VCaP (cell line): ENCODE measurements at regions not wholly inside any gene's neighbourhood (a gene's known extent, or its start where the extent isn't known, plus 50 kb on each side); places are given as distances from the start of the nearest gene placed in this dataset.
"Not testable (repeated sequence)": the region's sequence is repeated elsewhere in the genome, so short reads cannot be mapped to it uniquely, and the experiment has no call there.

Source experiments
- H3K27ac ChIP-seq: fragments of 450-650 bp; 2 replicates; pipeline ENCODE4 v1.5.1; 2017
- TF ChIP-seq, protein P1 (sequence below): fragments of 450-650 bp; conservative IDR thresholded peaks from 2 replicates; pipeline ENCODE4 v1.5.1; 2017; ENCODE audit warnings: mild to moderate bottlenecking, moderate library complexity

DNA sequence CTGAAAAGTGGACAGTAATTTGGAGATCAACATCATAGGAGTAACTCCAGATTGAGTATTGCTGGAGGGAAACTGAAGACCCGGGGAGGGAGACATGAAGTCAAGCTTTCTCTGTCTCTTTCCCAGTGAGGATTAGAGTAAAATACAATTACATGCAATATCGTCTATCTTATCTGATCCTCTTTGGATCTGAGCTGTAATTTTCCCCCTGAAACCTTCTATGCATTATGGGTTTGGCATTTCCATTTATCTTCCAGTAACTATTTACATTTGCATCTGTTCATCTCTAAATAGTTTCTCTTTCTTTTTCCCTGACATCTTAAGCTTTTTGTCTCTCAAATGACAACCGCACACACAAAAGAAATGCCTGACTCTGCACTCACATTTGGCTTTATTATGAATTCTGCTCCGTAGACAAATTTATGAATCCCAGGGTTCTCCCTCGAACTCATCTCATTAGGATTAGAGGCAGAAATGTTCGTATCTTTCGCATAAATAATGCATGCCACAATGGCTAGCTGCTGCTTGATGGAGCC, 113.1 kb downstream of the SPP2 start:
- H3K27ac ChIP-seq: no peak overlapping the region
- TF ChIP-seq, protein P1, sequence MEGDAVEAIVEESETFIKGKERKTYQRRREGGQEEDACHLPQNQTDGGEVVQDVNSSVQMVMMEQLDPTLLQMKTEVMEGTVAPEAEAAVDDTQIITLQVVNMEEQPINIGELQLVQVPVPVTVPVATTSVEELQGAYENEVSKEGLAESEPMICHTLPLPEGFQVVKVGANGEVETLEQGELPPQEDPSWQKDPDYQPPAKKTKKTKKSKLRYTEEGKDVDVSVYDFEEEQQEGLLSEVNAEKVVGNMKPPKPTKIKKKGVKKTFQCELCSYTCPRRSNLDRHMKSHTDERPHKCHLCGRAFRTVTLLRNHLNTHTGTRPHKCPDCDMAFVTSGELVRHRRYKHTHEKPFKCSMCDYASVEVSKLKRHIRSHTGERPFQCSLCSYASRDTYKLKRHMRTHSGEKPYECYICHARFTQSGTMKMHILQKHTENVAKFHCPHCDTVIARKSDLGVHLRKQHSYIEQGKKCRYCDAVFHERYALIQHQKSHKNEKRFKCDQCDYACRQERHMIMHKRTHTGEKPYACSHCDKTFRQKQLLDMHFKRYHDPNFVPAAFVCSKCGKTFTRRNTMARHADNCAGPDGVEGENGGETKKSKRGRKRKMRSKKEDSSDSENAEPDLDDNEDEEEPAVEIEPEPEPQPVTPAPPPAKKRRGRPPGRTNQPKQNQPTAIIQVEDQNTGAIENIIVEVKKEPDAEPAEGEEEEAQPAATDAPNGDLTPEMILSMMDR: no peak

DNA sequence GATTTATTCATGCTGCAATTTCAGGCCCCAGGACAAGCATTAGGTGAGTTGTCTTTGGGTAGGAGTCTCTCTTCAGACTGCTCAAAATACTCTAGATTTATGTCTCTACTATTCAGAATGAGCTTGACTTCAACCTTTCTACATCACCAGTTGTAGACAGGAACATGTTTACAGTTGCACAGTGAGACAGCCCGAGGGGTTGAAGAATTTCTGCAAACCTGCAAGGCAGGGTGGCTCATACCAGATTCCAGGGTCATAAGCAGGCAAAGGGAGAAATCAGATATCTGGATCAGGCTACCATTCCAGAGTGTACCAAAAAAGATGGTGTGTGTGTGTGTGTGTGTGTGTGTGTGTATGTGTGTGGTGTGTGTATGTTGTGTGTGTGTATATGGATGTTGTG, 112.4 kb downstream of the SPP2 start:
- TF ChIP-seq, protein P1: no peak
- no peak overlapping the region for H3K27ac ChIP-seq

DNA sequence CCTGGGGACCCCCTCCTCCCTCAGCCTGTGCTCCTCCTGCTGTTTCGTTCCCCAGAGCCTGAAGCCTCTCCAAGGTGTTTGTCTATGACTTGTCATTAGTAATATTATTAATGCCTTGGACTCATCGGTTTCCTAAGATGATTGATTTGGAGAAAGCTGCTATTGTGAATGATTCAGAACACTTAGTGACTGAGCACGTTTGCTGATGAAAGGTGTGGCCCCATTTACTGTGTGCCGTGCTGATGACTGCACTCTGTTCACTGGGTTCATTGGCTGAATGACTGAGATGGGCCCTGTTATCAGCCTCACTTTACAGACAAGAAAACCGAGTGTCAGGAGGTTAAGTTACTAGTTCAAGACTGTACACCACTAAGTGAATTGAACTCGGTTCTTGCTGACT, 111.4 kb downstream of the SPP2 start:
- TF ChIP-seq, protein P1: no peak

DNA sequence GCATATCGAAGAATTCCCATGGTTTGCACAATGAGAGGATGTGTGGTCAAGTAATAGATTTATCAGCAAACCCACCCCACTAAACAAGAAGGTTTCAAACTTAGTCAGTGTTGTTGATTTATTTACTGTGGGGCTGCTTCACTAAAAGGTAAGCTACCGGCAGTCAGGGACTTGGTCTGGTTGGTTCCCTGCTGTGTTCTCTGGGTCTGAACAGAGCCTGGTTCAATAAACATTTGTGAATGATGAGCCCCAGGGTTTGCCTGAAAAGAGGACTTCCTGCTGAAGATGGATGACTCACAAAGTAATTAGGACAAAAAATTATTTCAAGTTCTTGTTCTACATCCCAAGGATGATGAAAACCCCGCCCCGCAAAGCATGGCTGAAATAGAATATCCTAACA, 108.3 kb downstream of the SPP2 start:
- H3K27ac ChIP-seq: no peak overlapping the region
- TF ChIP-seq, protein P1: no peak

More for the DNA sequence above, 111.4 kb downstream of the SPP2 start:
- no peak overlapping the region for H3K27ac ChIP-seq

DNA sequence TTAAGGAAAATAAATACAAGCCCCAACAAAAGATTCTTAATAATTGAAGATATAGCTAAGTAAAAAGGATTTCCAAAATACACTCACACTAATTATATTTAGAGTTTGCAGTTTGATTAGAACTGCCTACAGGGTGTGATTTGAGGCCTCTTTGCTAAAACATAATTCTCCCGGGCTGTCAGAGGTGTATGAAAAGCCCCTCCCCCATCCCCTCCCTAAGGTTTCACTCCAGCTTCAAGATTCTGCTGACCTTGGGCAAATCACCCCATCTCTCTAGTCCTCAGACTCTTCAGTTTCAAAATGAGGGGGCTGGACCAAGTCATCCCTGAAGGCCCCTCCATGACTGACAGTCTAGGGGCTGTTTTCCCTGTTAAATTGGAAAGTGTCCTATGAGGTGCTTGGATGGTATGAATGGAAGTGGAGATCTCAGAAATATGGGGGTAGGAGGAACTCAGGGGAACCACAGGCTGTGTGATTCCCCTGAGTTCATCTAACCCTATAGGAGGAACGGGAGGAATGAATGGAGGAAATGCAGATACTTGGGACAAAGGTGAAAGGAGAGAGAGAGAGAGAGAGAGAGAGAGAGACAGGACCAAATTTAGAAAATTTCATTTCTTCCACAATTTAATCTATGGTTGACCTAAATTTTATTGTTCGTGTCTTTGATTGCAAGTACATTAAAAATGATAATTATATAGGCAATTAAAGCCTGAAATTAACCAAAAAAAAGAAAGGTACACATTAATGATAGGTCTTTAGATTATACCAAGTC, 107.5 kb downstream of the SPP2 start:
- TF ChIP-seq, protein P1: no peak
- no peak overlapping the region for H3K27ac ChIP-seq

DNA sequence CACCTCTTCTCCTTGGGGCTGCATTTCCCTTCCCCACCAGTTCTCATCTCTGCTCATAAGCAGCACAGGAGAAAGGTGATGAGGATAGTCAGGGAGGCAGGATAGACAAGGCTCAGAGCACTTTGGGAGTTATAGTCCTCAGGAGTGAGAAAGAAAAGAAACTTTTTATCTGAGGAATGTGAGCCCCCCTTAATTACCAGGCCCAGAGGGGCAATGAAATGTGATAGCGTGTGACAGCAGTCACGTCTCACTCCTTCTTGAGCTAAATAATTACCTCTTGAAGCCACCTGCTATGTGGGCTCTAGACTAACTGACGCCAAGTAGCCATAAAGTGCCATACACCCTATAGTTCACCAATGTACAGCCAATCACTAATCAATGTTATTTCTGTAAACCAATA, 105.8 kb downstream of the SPP2 start:
- H3K27ac ChIP-seq: no peak overlapping the region
- TF ChIP-seq, protein P1: no peak

DNA sequence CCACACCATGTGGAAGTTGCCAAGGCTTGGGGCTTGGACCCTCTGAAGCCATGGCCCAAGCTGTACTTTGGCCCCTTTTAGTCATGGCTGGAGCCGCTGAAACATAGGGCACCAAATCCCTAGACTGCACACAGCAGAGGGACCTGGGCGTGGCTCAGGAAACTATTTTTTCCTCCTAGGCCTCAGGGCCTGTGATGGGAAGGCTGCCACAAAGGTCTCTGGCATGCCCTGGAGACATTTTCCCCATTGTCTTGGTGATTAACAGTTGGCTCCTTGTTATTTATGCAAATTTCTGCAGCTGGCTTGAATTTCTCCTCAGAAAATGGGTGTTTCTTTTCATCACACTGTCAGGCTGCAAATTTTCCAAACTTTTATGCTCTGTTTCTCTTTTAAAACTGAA, 102.3 kb downstream of the SPP2 start:
- not testable (repeated sequence) for H3K27ac ChIP-seq

DNA sequence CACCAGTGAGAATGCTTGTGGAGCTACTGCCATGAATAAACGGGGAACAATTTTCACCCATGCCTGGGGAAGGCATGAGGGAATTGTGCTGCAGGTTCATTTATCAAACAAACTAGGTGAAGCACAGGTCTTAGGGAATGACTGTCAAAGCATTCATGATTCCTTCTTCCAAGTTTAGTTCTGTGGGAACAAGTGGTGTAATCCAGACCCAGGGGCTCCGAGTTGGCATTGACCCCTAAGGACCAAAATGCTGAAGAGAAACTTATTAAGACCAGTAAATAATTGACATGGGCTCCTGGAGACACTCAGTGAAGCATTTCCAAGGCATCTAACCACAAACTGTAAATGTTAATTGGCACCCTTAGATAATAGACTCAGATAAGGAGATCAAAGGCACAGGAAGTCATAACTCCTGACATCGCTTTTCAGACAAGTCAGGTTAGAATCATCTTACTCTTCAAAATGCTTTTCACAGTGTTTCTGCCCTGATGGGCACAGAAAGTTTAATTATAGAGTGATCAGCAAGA, 96.9 kb downstream of the SPP2 start:
- TF ChIP-seq, protein P1: no peak
- peak overlapping the region; percentile 41 for H3K27ac ChIP-seq
